LNCAP (cell line): ENCODE measurements at regions not wholly inside any gene's neighbourhood (a gene's known extent, or its start where the extent isn't known, plus 50 kb on each side); places are given as distances from the start of the nearest gene placed in this dataset.

Experiments used
- TF ChIP-seq, protein P1 (sequence below): fragments of 450-650 bp; IDR thresholded peaks from 2 replicates; pipeline ENCODE4 v1.5.1; 2017; ENCODE audit warnings: mild to moderate bottlenecking

DNA sequence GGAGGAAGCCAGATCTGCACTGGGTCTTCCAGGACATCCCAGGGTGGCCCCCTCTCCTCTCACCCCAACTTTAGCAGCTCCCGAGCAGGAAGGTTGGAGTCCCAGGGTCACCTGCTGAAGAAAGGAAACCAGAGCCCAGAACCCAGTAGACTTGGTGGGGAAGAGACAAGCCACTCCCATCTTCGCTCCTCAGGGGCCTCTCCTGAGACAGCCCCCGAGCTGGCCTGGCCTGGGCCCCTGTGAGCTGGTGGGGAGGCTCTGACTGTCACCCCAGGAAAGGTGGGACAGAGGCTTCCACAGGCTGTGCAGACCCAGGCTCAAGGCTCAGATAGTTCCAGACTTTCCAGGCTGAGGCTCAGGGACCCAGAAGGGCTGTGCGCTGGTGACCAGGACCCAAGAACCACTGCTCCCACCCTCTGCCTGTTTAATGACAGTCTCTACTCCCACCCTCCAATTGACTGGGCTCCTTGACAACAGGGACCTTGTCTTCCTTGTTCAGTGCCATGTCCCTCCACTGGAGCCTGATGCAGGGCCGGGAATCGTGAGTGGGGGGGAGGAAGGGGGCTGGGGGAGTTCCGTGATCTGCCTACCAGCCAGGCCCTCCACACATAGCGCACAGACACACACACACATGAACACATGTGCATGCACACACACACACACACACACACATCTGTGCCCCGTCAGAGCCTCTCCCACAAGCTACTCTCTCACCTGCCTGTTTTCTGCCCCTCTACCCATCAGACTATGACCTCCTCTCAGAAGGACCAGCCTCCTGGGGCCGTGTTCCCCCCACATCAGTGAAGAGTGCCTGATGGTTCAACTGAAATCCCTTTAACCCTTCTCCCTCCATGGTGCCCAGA lies 401.2 kb downstream of the MATN1 start:
- TF ChIP-seq, protein P1, sequence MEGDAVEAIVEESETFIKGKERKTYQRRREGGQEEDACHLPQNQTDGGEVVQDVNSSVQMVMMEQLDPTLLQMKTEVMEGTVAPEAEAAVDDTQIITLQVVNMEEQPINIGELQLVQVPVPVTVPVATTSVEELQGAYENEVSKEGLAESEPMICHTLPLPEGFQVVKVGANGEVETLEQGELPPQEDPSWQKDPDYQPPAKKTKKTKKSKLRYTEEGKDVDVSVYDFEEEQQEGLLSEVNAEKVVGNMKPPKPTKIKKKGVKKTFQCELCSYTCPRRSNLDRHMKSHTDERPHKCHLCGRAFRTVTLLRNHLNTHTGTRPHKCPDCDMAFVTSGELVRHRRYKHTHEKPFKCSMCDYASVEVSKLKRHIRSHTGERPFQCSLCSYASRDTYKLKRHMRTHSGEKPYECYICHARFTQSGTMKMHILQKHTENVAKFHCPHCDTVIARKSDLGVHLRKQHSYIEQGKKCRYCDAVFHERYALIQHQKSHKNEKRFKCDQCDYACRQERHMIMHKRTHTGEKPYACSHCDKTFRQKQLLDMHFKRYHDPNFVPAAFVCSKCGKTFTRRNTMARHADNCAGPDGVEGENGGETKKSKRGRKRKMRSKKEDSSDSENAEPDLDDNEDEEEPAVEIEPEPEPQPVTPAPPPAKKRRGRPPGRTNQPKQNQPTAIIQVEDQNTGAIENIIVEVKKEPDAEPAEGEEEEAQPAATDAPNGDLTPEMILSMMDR: no peak

DNA sequence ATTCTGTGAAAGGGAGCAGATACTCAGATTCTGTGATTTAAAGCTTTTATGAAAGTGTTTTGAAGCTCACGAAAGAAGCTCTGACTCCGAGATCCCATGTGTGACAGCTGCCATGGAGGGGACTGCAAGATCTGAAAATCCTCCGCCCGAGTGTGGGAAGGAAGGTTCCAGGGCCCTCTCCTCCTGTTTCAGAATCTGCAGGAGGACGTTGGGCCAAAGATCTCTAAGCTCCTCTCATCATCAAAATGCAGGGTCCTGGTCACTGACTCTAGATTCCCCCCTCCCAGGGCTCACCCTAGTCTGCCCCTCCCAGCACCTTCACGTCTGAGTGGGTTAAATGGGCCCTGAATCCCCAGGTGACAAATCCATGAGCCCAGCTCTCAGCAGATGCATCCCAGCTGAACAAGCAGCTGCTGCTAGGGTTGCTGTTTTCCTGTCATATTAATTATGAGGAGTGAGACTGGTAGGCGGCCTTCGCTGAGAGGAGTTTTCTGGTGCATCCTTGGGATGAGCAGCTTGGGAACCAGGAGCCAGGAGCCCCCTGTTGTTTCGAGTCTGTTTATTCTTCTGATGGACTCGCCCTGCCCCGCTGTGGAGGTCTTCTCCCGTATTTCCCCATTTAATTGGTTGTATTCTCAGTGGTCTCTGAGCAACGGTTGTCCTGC lies 402.0 kb downstream of the MATN1 start:
- TF ChIP-seq, protein P1: no peak

DNA sequence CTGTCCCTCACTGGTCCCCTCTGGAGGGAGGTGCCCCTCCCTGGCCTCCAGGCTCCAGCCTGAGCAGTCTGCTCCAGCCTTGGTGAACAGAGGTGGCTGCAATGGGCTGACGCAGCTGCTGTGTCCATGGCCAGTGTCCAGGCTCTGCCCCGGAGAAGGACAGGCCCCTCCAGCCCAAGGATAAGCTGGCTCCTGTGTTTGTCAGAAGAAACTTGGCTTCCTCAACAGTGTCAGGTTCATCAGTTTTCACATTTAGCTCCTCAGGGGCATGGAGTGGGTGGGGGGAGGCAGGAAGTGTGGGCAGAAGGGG lies 402.8 kb downstream of the MATN1 start:
- TF ChIP-seq, protein P1: no peak

DNA sequence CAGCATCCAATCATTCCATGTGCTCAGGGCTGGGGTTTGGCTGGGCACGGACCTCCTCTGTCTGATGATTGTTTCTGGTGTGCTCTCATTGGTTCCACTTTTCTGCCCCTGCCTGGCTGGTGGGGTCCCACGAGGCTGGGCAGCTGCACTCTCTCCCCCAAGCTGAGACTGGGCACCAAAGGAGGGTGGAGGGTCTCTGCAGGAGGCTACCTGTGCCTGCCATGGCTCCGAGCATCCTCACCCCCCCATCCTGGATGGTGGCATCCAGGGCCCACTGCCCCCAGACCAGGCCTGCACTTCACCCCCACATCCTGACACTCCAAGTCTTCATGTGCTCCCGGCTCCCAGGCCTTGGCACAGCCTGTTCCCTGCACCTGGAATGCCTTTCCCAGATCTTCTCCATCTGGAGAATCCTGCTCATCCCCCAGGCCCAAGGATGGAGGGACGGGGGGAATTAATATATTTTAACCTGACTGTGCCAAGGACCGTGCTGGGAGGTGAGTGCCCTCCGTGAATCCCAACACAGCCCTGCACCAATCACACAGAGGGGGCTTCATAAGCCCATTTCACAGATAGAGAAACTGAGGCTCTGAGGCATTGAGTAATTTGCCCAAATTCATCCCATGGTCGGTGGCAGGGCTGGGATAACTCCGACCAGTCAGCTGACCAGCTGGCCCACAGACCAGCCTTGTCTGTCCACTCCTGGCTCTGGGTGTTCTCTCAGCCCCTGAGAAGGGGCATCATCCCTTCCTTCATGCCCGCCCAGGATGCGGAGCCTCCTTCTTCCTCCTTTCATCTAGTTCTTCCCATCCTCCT lies 403.4 kb downstream of the MATN1 start:
- TF ChIP-seq, protein P1: no peak

DNA sequence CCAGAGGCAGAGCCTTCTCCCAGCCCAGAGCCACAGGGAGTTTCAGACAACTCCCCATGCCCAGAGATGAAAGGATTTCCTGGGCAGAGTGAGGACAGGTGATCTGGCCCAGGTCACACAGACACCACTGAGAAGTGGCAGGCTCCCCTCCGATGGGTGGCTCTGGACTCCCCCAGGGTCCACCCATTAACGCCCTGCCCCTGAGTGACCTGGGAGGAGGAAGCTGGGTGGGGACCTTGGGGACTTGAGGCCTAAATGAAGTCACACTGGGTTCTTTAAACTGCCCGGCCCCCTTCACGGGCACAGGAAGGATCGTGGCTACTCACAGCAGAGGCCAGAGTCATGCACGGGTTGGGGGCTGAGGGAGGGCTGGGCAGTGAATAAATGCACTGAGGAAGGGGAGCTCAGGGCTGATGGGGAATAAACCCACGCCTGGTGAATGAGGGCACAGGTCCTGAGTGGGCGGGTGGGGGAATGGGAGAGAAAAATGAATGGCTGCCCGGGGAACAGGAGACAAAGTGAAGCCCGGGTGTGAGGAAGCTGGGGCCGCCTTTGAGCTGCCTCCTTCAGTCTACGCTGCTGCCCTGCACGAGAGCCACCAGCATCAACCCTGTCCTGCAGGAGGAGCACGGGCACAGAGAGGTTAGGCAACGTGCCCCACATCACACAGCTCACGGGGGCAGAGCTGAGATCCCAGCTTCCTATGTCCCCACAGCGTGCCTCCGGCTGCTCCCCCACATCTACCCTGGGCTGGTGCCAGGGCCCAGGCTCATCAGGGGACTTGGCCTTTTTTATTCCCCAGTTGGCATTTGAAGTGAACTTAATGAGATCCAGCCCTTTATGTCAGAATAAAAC lies 404.3 kb downstream of the MATN1 start:
- TF ChIP-seq, protein P1: no peak

DNA sequence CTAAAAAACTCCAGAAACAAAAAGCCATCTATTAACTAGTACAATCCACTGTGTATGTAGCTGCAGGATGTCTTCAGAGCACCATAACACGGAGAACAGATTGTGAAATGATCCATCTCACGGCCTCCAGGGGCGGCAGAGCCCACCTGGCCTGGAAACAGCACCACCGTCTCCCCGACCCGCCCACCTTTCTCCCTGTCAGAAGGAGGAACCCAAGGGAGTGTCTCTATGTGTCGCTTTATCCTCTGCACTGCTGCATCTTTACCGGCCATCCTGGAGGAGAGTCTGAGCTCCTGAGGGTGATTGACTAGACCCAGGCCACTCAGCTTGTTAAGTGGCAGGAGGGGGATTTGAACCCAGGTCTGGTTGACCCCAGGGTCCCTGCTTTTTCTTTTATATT lies 405.0 kb downstream of the MATN1 start:
- TF ChIP-seq, protein P1: no peak

DNA sequence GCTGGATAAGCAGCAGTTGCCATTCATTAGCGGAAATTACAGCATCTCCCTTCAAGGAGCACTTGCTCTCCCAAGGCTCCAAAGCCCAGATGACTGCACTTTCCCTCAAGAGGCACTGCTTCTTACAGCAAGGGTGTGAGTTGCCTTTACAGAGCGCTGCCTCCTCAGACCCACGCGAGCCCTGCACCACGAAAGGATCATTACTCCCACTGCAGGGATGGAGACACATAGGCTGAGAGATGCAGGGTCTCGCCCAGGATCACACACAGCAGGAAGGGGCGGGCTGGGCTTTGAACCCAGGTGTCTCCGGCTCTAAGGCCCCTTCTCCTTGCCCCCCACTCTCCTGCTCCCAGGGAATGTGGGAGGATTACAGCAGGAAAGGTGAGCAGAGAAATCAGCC lies 405.5 kb downstream of the MATN1 start:
- TF ChIP-seq, protein P1: no peak
